ENCODE measurements at regions not wholly inside any gene's neighbourhood (a gene's known extent, or its start where the extent isn't known, plus 50 kb on each side); places are given as distances from the start of the nearest gene placed in this dataset.

- H3K4me3 ChIP-seq (ENCODE audit: low read depth, low read length) = no peak overlapping the region
- no peak for TF ChIP-seq CTCF (IDR thresholded peaks at IDR 0.05; ENCODE audit: control insufficient read depth, extremely low read depth, insufficient read depth)
- no peak for DNase-seq (ENCODE audit: low read depth)
These were observed 294.0 kb downstream of the SOX2 start for GRCh38 chr3:182005701-182006100.

- H3K4me3 ChIP-seq (ENCODE audit: low read depth, low read length) = no peak overlapping the region
- DNase-seq (ENCODE audit: low read depth) = no peak
- TF ChIP-seq CTCF (IDR thresholded peaks at IDR 0.05; ENCODE audit: control insufficient read depth, extremely low read depth, insufficient read depth) = no peak
These were observed 294.7 kb downstream of the SOX2 start for GRCh38 chr3:182006431-182006830.

- no peak for DNase-seq (ENCODE audit: low read depth)
- TF ChIP-seq CTCF (IDR thresholded peaks at IDR 0.05; ENCODE audit: control insufficient read depth, extremely low read depth, insufficient read depth) = no peak
- no peak overlapping the region for H3K4me3 ChIP-seq (ENCODE audit: low read depth, low read length)
These were observed 295.7 kb downstream of the SOX2 start for GRCh38 chr3:182007441-182007840.

GRCh38 chr3:182018361-182018760 lies 306.6 kb downstream of the SOX2 start:
- no peak overlapping the region for H3K4me3 ChIP-seq (ENCODE audit: low read depth, low read length)
- DNase-seq (ENCODE audit: low read depth) = peak; percentile 7
- no peak for TF ChIP-seq CTCF (IDR thresholded peaks at IDR 0.05; ENCODE audit: control insufficient read depth, extremely low read depth, insufficient read depth)

- no peak for TF ChIP-seq CTCF (IDR thresholded peaks at IDR 0.05; ENCODE audit: control insufficient read depth, extremely low read depth, insufficient read depth)
- DNase-seq (ENCODE audit: low read depth) = peak; percentile 27
- no peak overlapping the region for H3K4me3 ChIP-seq (ENCODE audit: low read depth, low read length)
These were observed 308.2 kb downstream of the SOX2 start for GRCh38 chr3:182019926-182020325.

GRCh38 chr3:182023843-182024242 lies 312.1 kb downstream of the SOX2 start:
- no peak for TF ChIP-seq CTCF (IDR thresholded peaks at IDR 0.05; ENCODE audit: control insufficient read depth, extremely low read depth, insufficient read depth)
- no peak for DNase-seq (ENCODE audit: low read depth)
- H3K4me3 ChIP-seq (ENCODE audit: low read depth, low read length) = no peak overlapping the region

GRCh38 chr3:182027366-182027765 lies 315.6 kb downstream of the SOX2 start:
- TF ChIP-seq CTCF (IDR thresholded peaks at IDR 0.05; ENCODE audit: control insufficient read depth, extremely low read depth, insufficient read depth) = no peak
- no peak overlapping the region for H3K4me3 ChIP-seq (ENCODE audit: low read depth, low read length)
- DNase-seq (ENCODE audit: low read depth) = no peak

Data from LNCaP clone FGC (cell line).